Activated T-cell treated with anti-CD3 and anti-CD28 coated beads, Interleukin-2, amount 50 U/mL, for 72 hours (primary cell): ENCODE measurements at regions not wholly inside any gene's neighbourhood (a gene's known extent, or its start where the extent isn't known, plus 50 kb on each side); places are given as distances from the start of the nearest gene placed in this dataset.
"Not testable (repeated sequence)": the region's sequence is repeated elsewhere in the genome, so short reads cannot be mapped to it uniquely, and the experiment has no call there.

ENCODE experiments used
- ATAC-seq, 2 donors: fragments of 150-1000 bp; cut with Tn5 transposase; replicated peaks in 1 of 2; 2 replicates each; pipeline ENCODE4 v1.10.0; 2021; ENCODE audit warnings: moderate library complexity in 2 of 2, mild to moderate bottlenecking in 1 of 2
- DNase-seq, 2 donors: peaks; one replicate each; pipeline ENCODE4 v3.0.0; 2021 to 2022; ENCODE audit warnings: mixed read lengths in 1 of 2
- H3K27ac Mint-ChIP-seq: one replicate; pipeline ENCODE4 v1.8.0; 2022; ENCODE audit warnings: mild to moderate bottlenecking, moderate library complexity, mixed read lengths
- H3K27me3 Mint-ChIP-seq: one replicate; pipeline ENCODE4 v1.8.0; 2022; ENCODE audit warnings: low read depth, mixed read lengths
- H3K36me3 Mint-ChIP-seq, 2 donors: one replicate each; pipeline ENCODE4 v1.8.0; 2022; ENCODE audit warnings: mixed read lengths in 2 of 2, mild to moderate bottlenecking in 1 of 2; ENCODE audit not compliant: insufficient read depth in 2 of 2
- H3K4me1 Mint-ChIP-seq: one replicate; pipeline ENCODE4 v1.8.0; 2022; ENCODE audit warnings: low read depth, mixed read lengths
- H3K4me3 Mint-ChIP-seq, 2 donors: one replicate each; pipeline ENCODE4 v1.8.0; 2022; ENCODE audit warnings: mild to moderate bottlenecking in 2 of 2, mixed read lengths in 2 of 2, moderate library complexity in 2 of 2
- H3K9me3 Mint-ChIP-seq, 2 donors: one replicate each; pipeline ENCODE4 v1.8.0; 2022; ENCODE audit warnings: mixed read lengths in 2 of 2

DNA sequence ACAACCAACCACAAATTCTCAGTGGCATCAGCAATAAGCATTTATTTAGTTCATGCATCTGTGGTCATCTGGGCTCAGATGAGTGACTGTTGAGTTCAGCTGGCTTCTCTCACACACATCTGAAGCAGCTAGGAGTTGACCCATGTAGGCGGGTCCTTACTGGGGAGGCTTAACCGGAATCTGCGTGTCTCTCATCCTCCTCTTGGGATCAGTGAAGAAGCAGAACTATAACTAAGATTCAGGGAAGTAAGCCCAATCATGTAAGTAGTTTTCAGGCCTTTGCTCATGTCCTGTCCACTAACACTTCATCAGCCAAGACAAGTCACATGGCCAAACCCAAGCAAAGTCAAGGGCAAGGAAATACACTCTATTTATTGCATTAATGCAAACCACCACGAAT, 236.2 kb downstream of the C11orf87 start:
- Mint-ChIP-seq H3K4me1 (no peaks in the 10 kb centered on the region), H3K27ac (no peak overlapping the region), H3K9me3 (no peaks in the 10 kb centered on the region), H3K27me3 (no peaks in the 10 kb centered on the region), H3K4me3 (no peak overlapping the region), H3K36me3 (no peaks in the 10 kb centered on the region)
- DNase-seq: no peak
- no peak for ATAC-seq

DNA sequence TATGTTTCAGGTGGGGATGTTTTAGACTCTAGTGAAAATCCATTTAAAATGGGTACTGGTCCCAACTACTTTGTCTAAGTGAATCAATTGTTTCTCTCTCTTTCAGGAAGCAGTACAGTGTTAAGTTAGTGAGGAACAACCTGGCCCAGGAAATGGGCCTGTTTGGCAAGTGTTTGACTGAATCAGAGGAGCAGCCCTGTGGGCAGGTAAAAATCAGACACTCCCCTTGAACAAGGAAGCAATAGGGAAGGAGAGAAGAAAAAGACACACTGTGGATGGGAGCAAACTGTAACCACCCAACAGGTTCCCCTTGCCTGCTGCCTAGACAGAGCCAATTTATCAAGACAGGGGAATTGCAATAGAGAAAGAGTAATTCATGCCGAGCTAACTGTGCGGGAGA, 245.7 kb downstream of the C11orf87 start:
- Mint-ChIP-seq H3K4me3 (no peak overlapping the region), H3K36me3 (no peaks in the 10 kb centered on the region), H3K27ac (no peak overlapping the region), H3K9me3 (peaks cover 5 to 6% of the 10 kb centered on the region in 2 donors), H3K27me3 (no peaks in the 10 kb centered on the region), H3K4me1 (no peaks in the 10 kb centered on the region)
- ATAC-seq (no peak), DNase-seq (no peak)

DNA sequence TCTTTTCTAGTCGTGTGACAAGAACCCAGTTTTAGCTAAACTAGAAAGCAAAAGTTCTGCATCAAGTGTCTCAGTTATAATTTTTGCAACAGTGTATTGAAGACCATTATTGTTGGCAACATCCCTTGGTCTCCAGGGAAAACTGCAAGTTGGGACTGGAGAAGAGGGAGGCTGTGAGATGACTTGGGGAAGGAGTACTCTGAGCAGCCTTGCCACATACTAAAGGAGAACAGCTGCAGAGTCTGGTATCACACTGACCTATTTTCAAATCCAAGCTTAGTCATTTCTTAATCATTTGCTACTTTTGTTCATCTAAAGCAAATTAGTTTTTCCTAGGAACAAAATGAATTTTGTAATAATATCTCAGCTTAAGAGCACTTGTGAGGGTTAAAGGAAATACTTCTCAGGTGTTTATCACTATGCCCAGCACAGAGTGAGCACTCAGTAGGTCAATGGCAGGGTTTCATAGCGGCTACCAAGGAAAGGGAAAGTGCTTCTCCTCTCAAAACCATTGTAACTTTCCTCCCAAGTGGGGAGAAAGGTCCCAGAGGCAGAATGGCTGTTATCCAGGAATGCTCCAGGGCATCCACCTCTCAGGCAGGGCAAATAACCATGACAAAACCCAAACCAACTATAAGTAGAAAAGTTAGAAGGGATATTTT, 247.1 kb downstream of the C11orf87 start:
- H3K9me3 Mint-ChIP-seq: peaks cover 5 to 6% of the 10 kb centered on the region in 2 donors
- H3K27ac Mint-ChIP-seq: no peak overlapping the region

DNA sequence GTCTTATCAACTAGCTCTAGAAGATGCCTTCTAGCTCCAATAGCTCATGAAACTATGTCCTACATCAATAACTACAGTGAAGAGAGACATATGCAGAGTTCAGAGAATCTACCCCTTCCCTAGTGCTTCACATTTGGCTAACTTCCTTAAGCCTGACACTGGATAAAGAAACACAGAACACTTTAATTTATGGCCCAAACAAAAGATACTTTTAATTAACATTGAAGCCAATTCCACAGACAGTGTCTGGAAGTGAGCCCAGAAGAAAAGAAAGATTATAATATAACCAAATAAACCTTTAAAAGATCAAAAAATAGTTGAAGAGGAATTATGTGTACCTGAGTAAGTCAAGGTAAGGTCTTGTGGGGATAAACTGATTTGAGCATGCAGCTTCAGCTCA, 255.2 kb downstream of the C11orf87 start:
- no peak for DNase-seq
- Mint-ChIP-seq H3K27me3 (no peaks in the 10 kb centered on the region), H3K4me1 (no peaks in the 10 kb centered on the region), H3K36me3 (no peaks in the 10 kb centered on the region), H3K27ac (no peak overlapping the region), H3K4me3 (no peak overlapping the region), H3K9me3 (no peaks in the 10 kb centered on the region)
- no peak for ATAC-seq

More for the DNA sequence above, 247.1 kb downstream of the C11orf87 start:
- DNase-seq (no peak), ATAC-seq (no peak)
- Mint-ChIP-seq H3K4me3 (no peak overlapping the region), H3K36me3 (no peaks in the 10 kb centered on the region), H3K4me1 (no peaks in the 10 kb centered on the region), H3K27me3 (no peaks in the 10 kb centered on the region)

DNA sequence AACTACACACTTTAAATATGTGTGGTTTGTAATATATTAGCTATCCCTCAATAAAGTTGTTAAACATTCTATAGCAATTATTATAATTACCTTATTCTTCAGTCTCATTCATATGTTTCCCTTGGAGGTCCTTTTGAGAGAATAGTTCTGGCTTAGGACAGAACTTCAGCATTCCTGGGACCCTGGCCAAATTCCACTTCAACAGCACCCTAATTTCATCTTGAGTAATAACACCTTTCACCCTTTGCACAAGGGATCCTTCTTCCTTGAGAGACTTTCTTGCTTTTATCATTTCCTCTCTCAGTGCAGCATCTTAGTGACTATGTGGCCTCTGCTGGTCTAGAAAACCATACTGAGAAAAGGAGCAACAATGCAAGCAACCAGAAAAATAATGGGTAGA, 255.9 kb downstream of the C11orf87 start:
- ATAC-seq (no peak), DNase-seq (no peak)
- Mint-ChIP-seq H3K27me3 (no peaks in the 10 kb centered on the region), H3K4me3 (no peak overlapping the region), H3K4me1 (no peaks in the 10 kb centered on the region), H3K27ac (no peak overlapping the region), H3K9me3 (no peaks in the 10 kb centered on the region), H3K36me3 (no peaks in the 10 kb centered on the region)

DNA sequence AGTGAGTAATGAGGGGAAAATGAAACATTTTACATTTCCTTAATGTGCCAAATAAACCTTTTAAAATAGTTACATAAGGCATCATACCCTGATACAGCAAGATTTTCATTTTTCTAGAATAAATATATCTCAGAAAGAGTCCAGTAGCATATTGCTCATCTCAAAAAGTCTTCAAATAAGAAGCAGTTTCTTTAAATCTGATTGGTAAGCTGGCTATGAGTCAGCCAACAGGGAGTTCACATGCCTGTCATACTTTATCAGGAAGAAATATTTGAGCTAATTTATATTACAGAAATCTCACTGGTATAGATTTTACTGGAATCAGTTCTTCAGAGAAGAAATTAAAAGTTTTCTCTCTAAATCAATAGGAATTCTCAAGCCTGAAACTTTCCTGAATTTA, 258.1 kb downstream of the C11orf87 start:
- H3K4me1 Mint-ChIP-seq: no peaks in the 10 kb centered on the region
- H3K27me3 Mint-ChIP-seq: no peaks in the 10 kb centered on the region
- no peak overlapping the region for H3K27ac Mint-ChIP-seq
- DNase-seq: no peak
- no peak for ATAC-seq
- no peaks in the 10 kb centered on the region for H3K9me3 Mint-ChIP-seq
- no peak overlapping the region for H3K4me3 Mint-ChIP-seq
- no peaks in the 10 kb centered on the region for H3K36me3 Mint-ChIP-seq

DNA sequence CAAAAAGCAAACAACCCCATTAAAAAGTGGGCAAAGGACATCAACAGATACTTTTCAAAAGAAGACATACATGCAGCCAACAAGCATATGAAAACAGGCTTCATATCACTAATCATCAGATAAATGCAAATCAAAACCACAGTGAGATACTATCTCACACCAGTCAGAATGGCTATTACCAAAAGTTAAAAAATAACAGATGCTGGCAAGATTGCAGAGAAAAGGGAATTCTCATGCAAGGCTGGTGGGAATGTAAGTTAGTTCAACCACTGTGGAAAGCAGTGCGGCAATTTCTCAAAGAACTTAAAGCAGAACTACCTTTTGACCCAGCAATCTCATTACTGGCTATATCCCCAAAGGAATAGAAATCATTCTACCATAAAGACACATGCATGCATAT, 260.8 kb downstream of the C11orf87 start:
- H3K27ac Mint-ChIP-seq, H3K36me3 Mint-ChIP-seq, H3K9me3 Mint-ChIP-seq, H3K4me1 Mint-ChIP-seq, H3K27me3 Mint-ChIP-seq, H3K4me3 Mint-ChIP-seq, DNase-seq, ATAC-seq: not testable (repeated sequence)

DNA sequence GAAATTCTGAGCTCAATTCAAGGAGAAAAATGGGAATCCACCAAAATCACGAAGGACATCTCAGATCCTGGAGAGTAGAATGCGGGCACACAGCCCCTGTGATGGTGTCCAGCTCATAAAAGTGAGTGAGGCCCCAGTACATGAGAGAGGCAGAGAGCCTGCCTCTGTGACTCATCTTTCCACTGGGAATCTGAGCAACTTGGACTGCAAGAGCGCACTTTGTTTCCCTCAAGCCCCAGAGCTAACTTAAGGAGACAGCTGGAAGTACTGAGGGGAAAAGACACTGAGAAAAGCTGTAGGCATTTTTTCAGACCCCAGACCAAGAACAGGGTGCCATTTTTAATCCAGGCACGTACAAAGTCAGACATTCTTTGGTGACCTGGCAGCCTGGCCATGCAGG, 273.7 kb downstream of the C11orf87 start:
- no peak overlapping the region for H3K4me3 Mint-ChIP-seq
- no peak overlapping the region for H3K27ac Mint-ChIP-seq
- H3K27me3 Mint-ChIP-seq: no peaks in the 10 kb centered on the region
- no peak for ATAC-seq
- peaks cover 10 to 18% of the 10 kb centered on the region in 2 donors for H3K9me3 Mint-ChIP-seq
- peaks cover 0 to 4% of the 10 kb centered on the region in 2 donors for H3K36me3 Mint-ChIP-seq
- H3K4me1 Mint-ChIP-seq: no peaks in the 10 kb centered on the region
- no peak for DNase-seq

DNA sequence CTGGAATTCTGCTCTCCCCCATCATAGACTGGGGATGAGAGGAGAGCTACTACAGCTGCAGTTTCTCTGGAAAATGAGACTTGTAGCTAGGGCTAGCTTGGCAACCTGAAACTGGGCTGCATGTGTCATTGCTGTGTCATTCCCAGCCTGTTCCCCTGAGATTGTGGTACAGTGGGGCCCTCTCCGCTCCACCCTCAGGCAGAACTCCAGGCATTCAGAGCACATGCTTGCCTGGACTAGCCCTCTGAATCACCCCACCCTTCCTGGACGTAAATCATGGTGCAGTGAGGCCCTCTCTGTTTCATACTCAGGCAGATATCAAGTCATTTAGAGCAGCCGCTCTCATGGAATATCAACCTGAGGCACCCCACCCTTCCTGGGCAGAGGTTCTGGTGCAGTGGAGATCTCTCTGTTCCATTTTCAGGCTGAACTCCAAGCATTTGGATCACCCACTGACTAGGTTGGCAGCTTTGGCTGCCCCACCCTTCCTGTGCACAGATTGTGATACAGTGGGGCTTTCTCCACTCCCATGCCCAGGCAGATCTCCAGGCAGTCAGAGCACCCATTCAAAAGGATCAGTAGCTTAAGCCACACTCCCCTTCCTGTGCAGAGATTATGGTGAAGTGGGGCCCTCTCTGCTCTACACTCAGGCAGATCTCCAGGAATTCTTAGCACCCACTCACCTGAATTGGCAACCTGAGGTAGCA, 274.4 kb downstream of the C11orf87 start:
- peaks cover 0 to 4% of the 10 kb centered on the region in 2 donors for H3K36me3 Mint-ChIP-seq
- no peak for ATAC-seq
- no peak overlapping the region for H3K4me3 Mint-ChIP-seq
- peaks cover 12 to 19% of the 10 kb centered on the region in 2 donors for H3K9me3 Mint-ChIP-seq
- no peaks in the 10 kb centered on the region for H3K27me3 Mint-ChIP-seq
- H3K27ac Mint-ChIP-seq: no peak overlapping the region
- DNase-seq: no peak
- H3K4me1 Mint-ChIP-seq: no peaks in the 10 kb centered on the region

DNA sequence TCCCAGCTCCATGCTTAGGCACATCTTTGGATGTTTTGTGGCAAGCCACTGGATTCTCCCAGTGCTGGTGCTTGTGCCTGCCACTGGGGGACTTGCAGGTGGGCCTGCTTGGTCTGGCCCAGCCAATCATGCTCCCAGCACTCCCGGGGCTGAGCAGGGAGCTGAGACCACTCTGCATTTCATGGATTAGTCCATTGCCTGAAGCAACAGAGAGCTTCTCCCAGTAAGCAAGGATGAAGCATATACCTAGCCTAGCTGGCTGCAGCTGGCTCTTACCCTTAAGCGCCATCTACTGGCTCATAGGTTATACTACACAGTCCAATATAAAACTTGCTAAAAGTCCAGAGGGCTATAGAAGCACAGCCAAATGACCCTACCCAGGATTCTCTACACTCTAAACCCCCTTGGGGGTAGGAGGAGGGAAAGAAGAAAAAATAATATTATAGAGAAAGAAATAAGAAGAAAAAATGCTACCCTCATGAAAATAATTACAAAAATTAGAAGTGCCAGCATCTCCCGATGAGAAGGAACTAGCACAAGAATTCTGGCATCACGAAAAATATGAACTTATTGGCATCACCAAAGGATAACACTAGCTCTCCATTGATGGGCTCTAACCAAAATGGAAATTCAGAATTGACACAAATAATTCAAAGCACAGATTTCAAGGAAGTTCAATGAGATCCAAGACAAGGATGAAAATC, 275.3 kb downstream of the C11orf87 start:
- peaks cover 0 to 4% of the 10 kb centered on the region in 2 donors for H3K36me3 Mint-ChIP-seq
- H3K4me3 Mint-ChIP-seq: no peak overlapping the region
- H3K9me3 Mint-ChIP-seq: peaks cover 12 to 19% of the 10 kb centered on the region in 2 donors
- no peaks in the 10 kb centered on the region for H3K4me1 Mint-ChIP-seq
- no peak overlapping the region for H3K27ac Mint-ChIP-seq
- no peaks in the 10 kb centered on the region for H3K27me3 Mint-ChIP-seq
- DNase-seq (peak in 1 of 2 donors; percentile 10), ATAC-seq (peak in 1 of 2 donors; percentile 43)

DNA sequence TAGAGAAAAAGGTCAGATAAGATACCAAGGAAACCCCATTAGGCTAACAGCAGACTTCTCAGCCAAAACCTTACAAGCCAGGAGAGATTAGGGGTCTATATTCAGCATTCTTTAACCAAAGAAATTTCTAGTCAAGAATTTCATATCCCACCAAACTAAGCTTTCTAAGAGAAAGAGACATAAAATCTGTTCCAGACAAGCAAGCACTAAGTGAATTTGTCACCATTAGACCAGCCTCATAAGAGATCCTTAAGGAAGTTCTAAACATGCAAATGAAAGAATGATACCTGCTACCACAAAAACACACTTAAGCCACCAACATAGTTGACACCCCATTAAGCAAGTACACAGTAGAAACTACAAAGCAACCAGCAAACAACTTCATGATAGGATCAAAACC, 276.2 kb downstream of the C11orf87 start:
- Mint-ChIP-seq H3K4me1 (no peaks in the 10 kb centered on the region), H3K4me3 (no peak overlapping the region), H3K9me3 (peaks cover 12 to 16% of the 10 kb centered on the region in 2 donors), H3K27me3 (no peaks in the 10 kb centered on the region), H3K27ac (no peak overlapping the region), H3K36me3 (peaks cover 0 to 4% of the 10 kb centered on the region in 2 donors)
- DNase-seq (no peak), ATAC-seq (no peak)

DNA sequence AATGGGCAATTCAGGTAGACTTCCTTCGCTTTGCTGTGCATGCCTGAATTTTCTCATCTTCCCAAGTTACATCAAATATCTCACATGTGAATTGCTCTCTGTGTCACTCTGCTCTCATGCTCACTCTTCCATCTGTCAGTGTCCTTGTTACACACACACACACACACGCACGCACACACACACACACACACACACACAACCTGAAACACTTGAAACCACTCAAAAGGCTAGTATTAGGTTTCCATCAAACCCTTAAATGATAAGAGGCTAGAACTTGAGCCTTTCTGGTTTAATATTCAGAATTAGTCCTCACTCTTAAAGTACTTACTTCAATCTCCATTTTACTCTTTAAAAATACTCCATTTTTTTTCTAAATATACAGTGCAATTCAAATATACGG, 282.4 kb downstream of the C11orf87 start:
- Mint-ChIP-seq H3K36me3 (no peaks in the 10 kb centered on the region), H3K27me3 (no peaks in the 10 kb centered on the region), H3K9me3 (peaks cover 2 to 7% of the 10 kb centered on the region in 2 donors), H3K4me1 (no peaks in the 10 kb centered on the region), H3K27ac (no peak overlapping the region), H3K4me3 (no peak overlapping the region)
- DNase-seq: no peak
- ATAC-seq: no peak

DNA sequence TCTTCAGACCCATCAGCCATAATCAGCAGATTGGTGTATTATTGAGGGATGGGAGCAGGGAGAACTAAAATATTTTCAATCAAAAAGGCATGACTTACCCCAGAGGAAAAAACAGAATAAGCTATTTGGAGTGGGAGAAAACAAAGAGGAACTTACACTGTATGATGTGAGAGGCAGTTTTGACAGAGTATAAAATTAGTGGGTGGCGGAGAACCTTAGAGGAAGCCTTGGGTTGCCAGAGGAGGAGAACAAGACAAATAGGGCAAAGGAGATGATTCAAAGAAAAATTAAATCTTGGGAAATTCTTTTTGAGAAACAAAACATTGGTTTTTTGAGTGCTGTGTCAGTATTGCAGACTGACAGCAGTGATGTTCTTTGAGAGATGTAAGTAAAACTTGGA, 285.0 kb downstream of the C11orf87 start:
- Mint-ChIP-seq H3K27me3 (no peaks in the 10 kb centered on the region), H3K36me3 (no peaks in the 10 kb centered on the region), H3K27ac (no peak overlapping the region), H3K4me1 (no peaks in the 10 kb centered on the region), H3K9me3 (no peaks in the 10 kb centered on the region), H3K4me3 (no peak overlapping the region)
- DNase-seq (no peak), ATAC-seq (no peak)
